GM23338 (cell line): ENCODE measurements at regions not wholly inside any gene's neighbourhood (a gene's known extent, or its start where the extent isn't known, plus 50 kb on each side); places are given as distances from the start of the nearest gene placed in this dataset.

Experiments
- ATAC-seq: fragments of 200-7000 bp; cut with Tn5 transposase; 3 replicates; pipeline ENCODE4 v1.9.1; 2020
- DNase-seq: peaks from one replicate; pipeline ENCODE4 v3.0.0-alpha.2; 2015; ENCODE audit warnings: low spot score
- H2AFZ ChIP-seq: fragments of 200-600 bp; sonication (generic); 2 replicates; pipeline ENCODE4 v1.8.0; 2016; ENCODE audit warnings: antibody characterized with exemption, mild to moderate bottlenecking, moderate library complexity
- H3F3A ChIP-seq: fragments of 200-600 bp; sonication (generic); replicated peaks from 2 replicates; pipeline ENCODE4 v1.8.0; 2017; ENCODE audit warnings: antibody characterized with exemption, mixed run types, low read depth
- H3K27ac ChIP-seq: fragments of 200-600 bp; sonication (generic); 2 replicates; pipeline ENCODE4 v1.6.1; 2016; ENCODE audit warnings: low read depth
- H3K27me3 ChIP-seq: fragments of 200-600 bp; sonication (generic); 2 replicates; pipeline ENCODE4 v1.8.0; 2016; ENCODE audit warnings: mild to moderate bottlenecking, mixed run types, moderate library complexity; ENCODE audit not compliant: insufficient read depth
- H3K36me3 ChIP-seq: fragments of 200-600 bp; sonication (generic); 2 replicates; pipeline ENCODE4 v1.8.0; 2016; ENCODE audit warnings: mild to moderate bottlenecking; ENCODE audit not compliant: insufficient read depth
- H3K4me1 ChIP-seq: fragments of 200-600 bp; sonication (generic); 2 replicates; pipeline ENCODE4 v1.8.0; 2016; ENCODE audit warnings: mild to moderate bottlenecking, moderate library complexity; ENCODE audit not compliant: insufficient read depth
- H3K4me2 ChIP-seq: fragments of 200-600 bp; sonication (generic); 2 replicates; pipeline ENCODE4 v1.7.1; 2017; ENCODE audit warnings: mixed run types
- H3K4me3 ChIP-seq: fragments of 200-600 bp; sonication (generic); 2 replicates; pipeline ENCODE4 v1.6.1; 2016; ENCODE audit warnings: mixed run types
- H3K79me2 ChIP-seq: fragments of 200-600 bp; sonication (generic); replicated peaks from 2 replicates; pipeline ENCODE4 v1.8.0; 2017; ENCODE audit warnings: mild to moderate bottlenecking; ENCODE audit not compliant: insufficient read depth
- H3K9me2 ChIP-seq: fragments of 200-600 bp; sonication (generic); 2 replicates; pipeline ENCODE4 v1.8.0; 2017; ENCODE audit not compliant: insufficient read depth
- H4K20me1 ChIP-seq: fragments of 200-600 bp; sonication (generic); replicated peaks from 2 replicates; pipeline ENCODE4 v1.8.0; 2017; ENCODE audit warnings: mild to moderate bottlenecking; ENCODE audit not compliant: insufficient read depth
- H3K27ac Mint-ChIP-seq: 2 replicates; pipeline ENCODE4 v1.8.0; 2020; ENCODE audit warnings: inconsistent platforms, mild to moderate bottlenecking, moderate library complexity, mixed read lengths
- H3K27me3 Mint-ChIP-seq: 3 replicates; pipeline ENCODE4 v1.8.0; 2022; ENCODE audit warnings: low read depth, mild to moderate bottlenecking, moderate library complexity, mixed read lengths, inconsistent platforms; ENCODE audit not compliant: insufficient read depth, poor library complexity
- H3K36me3 Mint-ChIP-seq: 3 replicates; pipeline ENCODE4 v1.8.0; 2021; ENCODE audit warnings: low read depth, mild to moderate bottlenecking, inconsistent platforms, moderate library complexity, mixed read lengths
- H3K4me1 Mint-ChIP-seq: 3 replicates; pipeline ENCODE4 v1.8.0; 2020; ENCODE audit warnings: mild to moderate bottlenecking, inconsistent platforms, mixed read lengths
- H3K4me3 Mint-ChIP-seq: 3 replicates; pipeline ENCODE4 v1.8.0; 2021; ENCODE audit warnings: moderate library complexity, mild to moderate bottlenecking, inconsistent platforms, mixed read lengths
- H3K9me3 Mint-ChIP-seq: 3 replicates; pipeline ENCODE4 v1.8.0; 2020; ENCODE audit warnings: moderate library complexity, mild to moderate bottlenecking, inconsistent platforms, mixed read lengths
- CREB1 ChIP-seq: fragments of 250-450 bp; sonication (Bioruptor Pico); IDR thresholded peaks from 2 replicates; pipeline ENCODE4 v1.5.0; 2020; ENCODE audit warnings: low read depth, mild to moderate bottlenecking, moderate library complexity
- CTCF ChIP-seq, 2 experiments: fragments of 200-600 bp in 1 of 2; sonication (generic) in 1 of 2; conservative IDR thresholded peaks; 2 replicates each; pipeline versions ENCODE4 v1.5.1 to v1.6.1; 2016 to 2017; ENCODE audit warnings: antibody characterized with exemption in 2 of 2, low read depth in 2 of 2, mild to moderate bottlenecking in 2 of 2, moderate library complexity in 1 of 2
- ETS1 ChIP-seq: IDR thresholded peaks from 2 replicates; pipeline ENCODE4 v1.6.1; 2016; ENCODE audit warnings: antibody characterized with exemption
- EZH2 ChIP-seq: fragments of 200-600 bp; sonication (generic); IDR thresholded peaks from one replicate; pipeline ENCODE4 v1.8.0; 2017; ENCODE audit warnings: antibody characterized with exemption, mild to moderate bottlenecking, low read depth; ENCODE audit not compliant: unreplicated experiment
- EZH2phosphoT487 ChIP-seq: fragments of 200-600 bp; sonication (generic); IDR thresholded peaks from one replicate; pipeline ENCODE4 v1.8.1; 2018; ENCODE audit warnings: antibody characterized with exemption; ENCODE audit not compliant: unreplicated experiment
- JUNB ChIP-seq: IDR thresholded peaks from one replicate; pipeline ENCODE4 v1.6.1; 2016; ENCODE audit warnings: antibody characterized with exemption; ENCODE audit not compliant: unreplicated experiment
- NANOG ChIP-seq: IDR thresholded peaks from 2 replicates; pipeline ENCODE4 v1.6.1; 2016; ENCODE audit warnings: antibody characterized with exemption, borderline replicate concordance
- POLR2AphosphoS5 ChIP-seq: IDR thresholded peaks from 2 replicates; pipeline ENCODE4 v1.6.1; 2016; ENCODE audit warnings: antibody characterized with exemption, low read depth
- REST ChIP-seq: IDR thresholded peaks from one replicate; pipeline ENCODE4 v1.6.1; 2018; ENCODE audit warnings: antibody characterized with exemption; ENCODE audit not compliant: unreplicated experiment
- STAT1 ChIP-seq: IDR thresholded peaks from one replicate; pipeline ENCODE4 v1.6.1; 2016; ENCODE audit warnings: antibody characterized with exemption; ENCODE audit not compliant: unreplicated experiment
- ZNF114 ChIP-seq: fragments of 250-450 bp; sonication (Bioruptor Pico); IDR thresholded peaks from 2 replicates; pipeline ENCODE4 v1.5.0; 2020; ENCODE audit warnings: mild to moderate bottlenecking, moderate library complexity
- ZNF331 ChIP-seq: fragments of 250-450 bp; sonication (Bioruptor Pico); IDR thresholded peaks from 2 replicates; pipeline ENCODE4 v1.5.0; 2020; ENCODE audit warnings: low read depth, mild to moderate bottlenecking, moderate library complexity
- ZNF462 ChIP-seq: fragments of 250-450 bp; sonication (Bioruptor Pico); IDR thresholded peaks from 2 replicates; pipeline ENCODE4 v1.5.0; 2020; ENCODE audit warnings: mild to moderate bottlenecking, moderate library complexity

GRCh38 chrX:39331082-39331704 is 529.9 kb downstream of the MID1IP1 start:
- no peaks in the 10 kb centered on the region for H3K4me1 Mint-ChIP-seq
- no peak overlapping the region for H2AFZ ChIP-seq
- H3K27ac Mint-ChIP-seq: no peak overlapping the region
- no peaks in the 10 kb centered on the region for H3K4me1 ChIP-seq
- no peak for TF ChIP-seq JUNB
- TF ChIP-seq EZH2phosphoT487: no peak
- no peak for TF ChIP-seq REST
- TF ChIP-seq EZH2: no peak
- TF ChIP-seq STAT1: no peak
- no peak for TF ChIP-seq ZNF462
- TF ChIP-seq ZNF331 (CRISPR knock-in tag): no peak
- no peak for TF ChIP-seq ETS1
- TF ChIP-seq NANOG: no peak
- no peak for TF ChIP-seq CREB1
- no peak for TF ChIP-seq ZNF114 (CRISPR knock-in tag)
- no peak for TF ChIP-seq CTCF (conservative IDR thresholded peaks at IDR 0.05; ENCODE audit: low read depth in 2 of 2)
- TF ChIP-seq POLR2AphosphoS5: no peak
- H3K36me3 Mint-ChIP-seq: no peaks in the 10 kb centered on the region
- no peak overlapping the region for H3K4me3 Mint-ChIP-seq
- H3K27me3 ChIP-seq: no peaks in the 10 kb centered on the region
- H3F3A ChIP-seq: no peaks in the 10 kb centered on the region
- no peak overlapping the region for H3K4me2 ChIP-seq
- H3K27ac ChIP-seq: no peak overlapping the region
- H3K27me3 Mint-ChIP-seq: no peaks in the 10 kb centered on the region
- H3K9me3 Mint-ChIP-seq: no peaks in the 10 kb centered on the region; the same call in 2 of the 3 replicates
- H3K9me2 ChIP-seq: no peaks in the 10 kb centered on the region
- no peaks in the 10 kb centered on the region for H3K79me2 ChIP-seq
- no peak for ATAC-seq
- H3K4me3 ChIP-seq: no peak overlapping the region
- H3K36me3 ChIP-seq: no peaks in the 10 kb centered on the region
- H4K20me1 ChIP-seq: no peaks in the 10 kb centered on the region
- no peak for DNase-seq
